HCT116 (cell line): ENCODE measurements at regions not wholly inside any gene's neighbourhood (a gene's known extent, or its start where the extent isn't known, plus 50 kb on each side); places are given as distances from the start of the nearest gene placed in this dataset.

Experiments used
- ATAC-seq: fragments of 200-7000 bp; cut with Tn5 transposase; 2 replicates; pipeline ENCODE4 v1.9.1; 2020; ENCODE audit warnings: mild to moderate bottlenecking, moderate library complexity
- BruUV-seq: library from RNA; stranded (reverse); fragments of 400-500 nt; replicated peaks from 2 replicates; lab custom pipeline; 2021; lab: Mats Ljungman, UMichigan
- CTCF ChIA-PET: fragments of 300-600 bp; sonication (Branson Sonifier 250); formaldehyde crosslinking; loops from one replicate; lab custom pipeline; 2021; ENCODE audit warnings: antibody characterized with exemption; lab: Charles Lee
- POLR2A ChIA-PET: fragments of 300-600, 350-600 bp; sonication (Branson Sonifier 250); formaldehyde crosslinking; loops from one replicate; lab custom pipeline; 2021; ENCODE audit warnings: antibody characterized with exemption; lab: Charles Lee
- RAD21 ChIA-PET, 2 experiments: fragments of 300-600 bp; sonication (Branson Sonifier 250); formaldehyde crosslinking; loops; one replicate each; lab custom pipeline; 2023; ENCODE audit warnings: low total read pairs in 2 of 2; ENCODE audit not compliant: uncharacterized antibody in 2 of 2, unreplicated experiment in 2 of 2, low non-redundant PET in 1 of 2; lab: Charles Lee
- DNase-seq: peaks from one replicate; pipeline ENCODE4 v3.0.0-alpha.2; 2010; ENCODE audit warnings: low read depth, low spot score
- H2AFZ ChIP-seq: fragments of 200-600 bp; shearing (Covaris generic), sonication (generic); 2 replicates; pipeline ENCODE4 v1.6.1; 2017; ENCODE audit warnings: low read depth, mixed run types, mixed read lengths, antibody characterized with exemption, low read length; ENCODE audit not compliant: poor library complexity, severe bottlenecking
- H3K27ac ChIP-seq: 2 replicates; pipeline ENCODE4 v1.5.1; 2012; ENCODE audit warnings: low read depth, low read length
- H3K27me3 ChIP-seq: fragments of 200-600 bp; sonication (generic); 2 replicates; pipeline ENCODE4 v1.6.1; 2016; ENCODE audit warnings: mixed run types, low read length, mixed read lengths; ENCODE audit not compliant: insufficient read depth
- H3K36me3 ChIP-seq, 2 experiments: fragments of 200-500 bp in 1 of 2; fragments of 200-600 bp in 1 of 2; sonication (Bioruptor generic) in 1 of 2; sonication (generic) in 1 of 2; 2 replicates each; pipeline versions ENCODE4 v1.5.1 to v1.6.1; 2014 to 2016; ENCODE audit warnings: low read length in 2 of 2, inconsistent platforms in 1 of 2, mixed read lengths in 1 of 2, mixed run types in 1 of 2; ENCODE audit not compliant: insufficient read depth in 2 of 2, control insufficient read depth in 1 of 2
- H3K4me1 ChIP-seq, 2 experiments: fragments of 200-600 bp in 1 of 2; sonication (generic) in 1 of 2; 2 replicates each; pipeline versions ENCODE4 v1.5.1 to v1.6.1; 2012 to 2017; ENCODE audit warnings: low read length in 2 of 2, inconsistent platforms in 1 of 2, mild to moderate bottlenecking in 1 of 2, mixed read lengths in 1 of 2, mixed run types in 1 of 2, moderate library complexity in 1 of 2; ENCODE audit not compliant: insufficient read depth in 2 of 2, control insufficient read depth in 1 of 2
- H3K4me2 ChIP-seq: fragments of 200-600 bp; sonication (generic); 2 replicates; pipeline ENCODE4 v1.6.1; 2017; ENCODE audit warnings: mixed run types, low read length, mixed read lengths
- H3K4me3 ChIP-seq, 2 experiments: fragments of 200-600 bp in 1 of 2; sonication (generic) in 1 of 2; replicated peaks in 1 of 2; 2 replicates each; pipeline ENCODE4 v1.5.1; 2011 to 2016; ENCODE audit warnings: low read length in 2 of 2, control low read depth in 1 of 2, low read depth in 1 of 2, mild to moderate bottlenecking in 1 of 2, mixed read lengths in 1 of 2, mixed run types in 1 of 2
- H3K79me2 ChIP-seq: fragments of 200-600 bp; sonication (generic); 2 replicates; pipeline ENCODE4 v1.6.1; 2017; ENCODE audit warnings: mild to moderate bottlenecking, mixed run types, low read length, moderate library complexity, mixed read lengths; ENCODE audit not compliant: insufficient read depth
- H3K9ac ChIP-seq: fragments of 200-600 bp; sonication (generic); 2 replicates; pipeline ENCODE4 v1.6.1; 2016; ENCODE audit warnings: low read length, mixed read lengths
- H3K9me2 ChIP-seq: fragments of 200-600 bp; sonication (generic), shearing (Covaris generic); 2 replicates; pipeline ENCODE4 v1.6.1; 2017; ENCODE audit warnings: mixed run types, mild to moderate bottlenecking, moderate library complexity; ENCODE audit not compliant: insufficient read depth
- H3K9me3 ChIP-seq, 2 experiments: fragments of 200-500 bp in 1 of 2; fragments of 200-600 bp in 1 of 2; sonication (Bioruptor generic) in 1 of 2; sonication (generic) in 1 of 2; 2 replicates each; pipeline ENCODE4 v1.6.1; 2014 to 2017; ENCODE audit warnings: low read length in 2 of 2, mixed read lengths in 2 of 2, inconsistent platforms in 1 of 2, low read depth in 1 of 2, mild to moderate bottlenecking in 1 of 2, mixed run types in 1 of 2, moderate library complexity in 1 of 2; ENCODE audit not compliant: control insufficient read depth in 1 of 2, insufficient read depth in 1 of 2
- H4K20me1 ChIP-seq: fragments of 200-600 bp; sonication (generic), shearing (Covaris generic); 2 replicates; pipeline ENCODE4 v1.6.1; 2017; ENCODE audit warnings: mixed run types, mild to moderate bottlenecking, moderate library complexity; ENCODE audit not compliant: insufficient read depth
- ATF3 ChIP-seq: IDR thresholded peaks from 2 replicates; pipeline ENCODE4 v1.6.1; 2012
- EZH2 ChIP-seq: fragments of 200-600 bp; sonication (generic); IDR thresholded peaks from 2 replicates; pipeline ENCODE4 v1.6.1; 2017; ENCODE audit warnings: antibody characterized with exemption, mixed run types
- RAD21 ChIP-seq: IDR thresholded peaks from 2 replicates; pipeline ENCODE4 v1.6.1; 2012; ENCODE audit warnings: low read depth, mild to moderate bottlenecking
- TCF7L2 ChIP-seq: IDR thresholded peaks from 2 replicates; pipeline ENCODE4 v1.7.0; 2011; ENCODE audit warnings: borderline replicate concordance, inconsistent platforms; ENCODE audit not compliant: insufficient read depth, insufficient read length; ENCODE audit errors: extremely low read depth
- YY1 ChIP-seq: IDR thresholded peaks from 2 replicates; pipeline ENCODE4 v1.6.1; 2011; ENCODE audit warnings: low read length, low read depth, moderate library complexity, mild to moderate bottlenecking; ENCODE audit not compliant: insufficient replicate concordance; ENCODE audit errors: extremely low read depth
- ZFX ChIP-seq: fragments of 450-650 bp; IDR thresholded peaks from 2 replicates; pipeline ENCODE4 v1.6.1; 2017
- intact Hi-C: fragments of 100-400 bp; cut with micrococcal nuclease; formaldehyde crosslinking; loops from 2 replicates; pipeline ENCODE4 v1.10.0; 2022
- TF ChIP-seq, protein P1 (sequence below): IDR thresholded peaks from 2 replicates; pipeline ENCODE4 v1.6.1; 2012; ENCODE audit warnings: low read depth

DNA sequence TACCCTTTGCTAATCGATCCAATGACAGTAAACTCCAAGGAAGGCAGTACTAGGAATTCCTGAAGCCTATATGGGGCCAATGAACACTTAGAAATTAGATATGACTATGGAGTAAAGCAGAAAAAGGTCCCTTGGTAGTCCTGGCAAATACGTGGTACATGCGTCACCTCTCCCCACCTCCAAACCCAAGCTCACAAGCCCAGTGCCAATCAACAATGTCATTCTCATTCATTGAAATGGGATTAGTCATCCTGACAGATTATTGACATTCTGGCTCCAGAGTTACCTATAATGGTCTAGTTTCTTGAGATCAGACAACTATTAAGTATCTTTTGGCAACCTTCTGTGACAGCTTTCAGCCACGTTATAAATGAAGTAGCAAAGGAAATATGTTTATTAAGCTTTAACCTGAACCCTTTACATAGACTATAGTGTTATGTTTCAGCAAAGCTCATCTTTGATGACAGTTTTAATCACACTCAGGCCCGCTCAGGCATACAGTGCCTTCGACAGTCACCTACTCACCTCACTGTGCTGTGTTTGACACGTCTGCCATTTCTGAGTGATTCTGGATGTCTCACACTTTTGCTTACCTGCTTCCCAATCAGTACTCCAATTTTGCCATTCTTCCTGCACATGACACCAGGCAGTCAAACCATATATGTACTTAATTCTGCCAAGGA is 69.6 kb upstream of the ADO start:
- Histone ChIP-seq H3K4me1 (peaks cover 4 to 28% of the 10 kb centered on the region in 2 experiments; a peak in 3 of 4 replicates), H3K4me3 (no peak overlapping the region), H2AFZ (no peak overlapping the region), H3K36me3 (no peaks in the 10 kb centered on the region), H3K79me2 (no peaks in the 10 kb centered on the region), H3K9me2 (no peaks in the 10 kb centered on the region)
- intact Hi-C loops: no loop called here
- ChIA-PET POLR2A (no interaction called here), CTCF (no interaction called here)
- DNase-seq (no peak), ATAC-seq (no peak)
- BruUV-seq: no TSS peak
- TF ChIP-seq YY1 (no peak), ZFX (no peak), RAD21 (no peak), TCF7L2 (no peak), EZH2 (no peak), ATF3 (no peak)
- TF ChIP-seq, protein P1, sequence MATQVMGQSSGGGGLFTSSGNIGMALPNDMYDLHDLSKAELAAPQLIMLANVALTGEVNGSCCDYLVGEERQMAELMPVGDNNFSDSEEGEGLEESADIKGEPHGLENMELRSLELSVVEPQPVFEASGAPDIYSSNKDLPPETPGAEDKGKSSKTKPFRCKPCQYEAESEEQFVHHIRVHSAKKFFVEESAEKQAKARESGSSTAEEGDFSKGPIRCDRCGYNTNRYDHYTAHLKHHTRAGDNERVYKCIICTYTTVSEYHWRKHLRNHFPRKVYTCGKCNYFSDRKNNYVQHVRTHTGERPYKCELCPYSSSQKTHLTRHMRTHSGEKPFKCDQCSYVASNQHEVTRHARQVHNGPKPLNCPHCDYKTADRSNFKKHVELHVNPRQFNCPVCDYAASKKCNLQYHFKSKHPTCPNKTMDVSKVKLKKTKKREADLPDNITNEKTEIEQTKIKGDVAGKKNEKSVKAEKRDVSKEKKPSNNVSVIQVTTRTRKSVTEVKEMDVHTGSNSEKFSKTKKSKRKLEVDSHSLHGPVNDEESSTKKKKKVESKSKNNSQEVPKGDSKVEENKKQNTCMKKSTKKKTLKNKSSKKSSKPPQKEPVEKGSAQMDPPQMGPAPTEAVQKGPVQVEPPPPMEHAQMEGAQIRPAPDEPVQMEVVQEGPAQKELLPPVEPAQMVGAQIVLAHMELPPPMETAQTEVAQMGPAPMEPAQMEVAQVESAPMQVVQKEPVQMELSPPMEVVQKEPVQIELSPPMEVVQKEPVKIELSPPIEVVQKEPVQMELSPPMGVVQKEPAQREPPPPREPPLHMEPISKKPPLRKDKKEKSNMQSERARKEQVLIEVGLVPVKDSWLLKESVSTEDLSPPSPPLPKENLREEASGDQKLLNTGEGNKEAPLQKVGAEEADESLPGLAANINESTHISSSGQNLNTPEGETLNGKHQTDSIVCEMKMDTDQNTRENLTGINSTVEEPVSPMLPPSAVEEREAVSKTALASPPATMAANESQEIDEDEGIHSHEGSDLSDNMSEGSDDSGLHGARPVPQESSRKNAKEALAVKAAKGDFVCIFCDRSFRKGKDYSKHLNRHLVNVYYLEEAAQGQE: no peak
- TF ChIP-seq, all 23 proteins: peak for 0
- H3K27ac ChIP-seq: no peak overlapping the region
- H3K27me3 ChIP-seq: peaks cover 34% of the 10 kb centered on the region
- RAD21 ChIA-PET: no interaction called here
- H3K4me2 ChIP-seq: no peak overlapping the region
- no peak overlapping the region for H3K9ac ChIP-seq
- H3K9me3 ChIP-seq: no peaks in the 10 kb centered on the region
- no peaks in the 10 kb centered on the region for H4K20me1 ChIP-seq
